ENCODE measurements at regions not wholly inside any gene's neighbourhood (a gene's known extent, or its start where the extent isn't known, plus 50 kb on each side); places are given as distances from the start of the nearest gene placed in this dataset.

DNA sequence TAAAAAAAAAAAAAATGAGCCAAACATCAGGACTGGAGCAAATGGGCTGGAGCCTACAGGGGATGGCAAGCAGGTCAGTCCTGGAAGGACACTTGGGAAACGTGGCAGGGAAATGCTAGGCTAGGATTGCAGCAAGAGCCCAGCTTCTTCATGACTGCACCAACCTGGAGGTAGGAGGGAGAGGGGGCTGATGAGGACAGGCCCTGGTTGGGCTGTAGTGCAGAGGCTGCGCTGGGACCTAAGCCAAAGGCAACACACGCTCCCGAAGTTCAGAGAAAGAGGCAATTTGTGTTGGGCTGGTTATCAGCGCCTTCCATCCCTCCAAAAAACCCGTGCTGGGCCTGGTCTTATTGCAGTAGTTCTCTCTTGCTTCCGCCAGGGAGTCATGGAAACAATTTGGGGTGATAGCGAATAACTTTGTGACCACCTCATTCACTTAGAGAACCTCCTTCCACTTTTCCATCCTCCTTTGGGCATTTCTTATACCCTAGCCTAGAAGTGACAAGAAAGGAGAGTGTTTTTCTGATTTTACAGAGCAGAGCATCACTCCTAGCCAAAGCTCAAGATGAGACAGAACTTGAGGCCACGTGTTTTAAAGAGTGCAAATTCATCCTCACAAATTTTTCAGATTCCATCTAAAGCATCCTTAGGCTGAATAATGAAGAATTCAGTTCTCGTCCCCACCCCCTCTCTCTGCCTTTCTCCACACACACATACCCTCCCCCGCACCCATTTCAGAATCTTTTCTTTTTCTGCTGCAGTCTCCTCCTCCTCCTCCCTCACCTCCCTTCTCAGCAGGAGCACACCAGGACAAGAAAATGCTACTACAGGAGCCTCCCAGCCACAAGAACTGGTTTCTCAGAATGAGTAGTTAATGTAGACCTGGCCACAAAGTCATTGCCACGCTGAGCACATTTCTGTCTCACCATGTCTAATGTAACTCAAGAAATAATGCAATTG, 61.3 kb upstream of the CALM2 start:
- intact Hi-C loops (cut with DNase I) = no loop called here
- no peak overlapping the region for H3K27ac ChIP-seq
- ATAC-seq = peak in 1 of 4 donors; percentile 10
- no peaks in the 10 kb centered on the region for H3K27me3 ChIP-seq
- TF ChIP-seq CTCF (IDR thresholded peaks at IDR 0.05) = no peak
- TF ChIP-seq POLR2A (IDR thresholded peaks at IDR 0.05) = no peak
- WGBS (ENCODE audit: insufficient coverage, low coverage, low lambda C conversion rate, missing lambda C conversion rate) = 76% methylated on average over 8 of the region's 12 CpGs
- H3K4me3 ChIP-seq = no peak overlapping the region
- no peaks in the 10 kb centered on the region for H3K4me1 ChIP-seq
- no peaks in the 10 kb centered on the region for H3K9me3 ChIP-seq
- DNase-seq = no peak
- no peaks in the 10 kb centered on the region for H3K36me3 ChIP-seq

- intact Hi-C loops (cut with DNase I) = no loop called here
- Histone ChIP-seq H3K4me1 (no peaks in the 10 kb centered on the region), H3K27me3 (no peaks in the 10 kb centered on the region), H3K4me3 (no peak overlapping the region), H3K9me3 (no peaks in the 10 kb centered on the region), H3K36me3 (no peaks in the 10 kb centered on the region), H3K27ac (no peak overlapping the region)
- ATAC-seq = no peak
- TF ChIP-seq CTCF (IDR thresholded peaks at IDR 0.05) = no peak
- no peak for TF ChIP-seq POLR2A (IDR thresholded peaks at IDR 0.05)
- DNase-seq = no peak
- 100% methylated on average over 1 of the region's 2 CpGs for WGBS (ENCODE audit: insufficient coverage, low coverage, low lambda C conversion rate, missing lambda C conversion rate)
Measured at GRCh38 chr2:47236503-47237215, 60.3 kb upstream of the CALM2 start.

DNA sequence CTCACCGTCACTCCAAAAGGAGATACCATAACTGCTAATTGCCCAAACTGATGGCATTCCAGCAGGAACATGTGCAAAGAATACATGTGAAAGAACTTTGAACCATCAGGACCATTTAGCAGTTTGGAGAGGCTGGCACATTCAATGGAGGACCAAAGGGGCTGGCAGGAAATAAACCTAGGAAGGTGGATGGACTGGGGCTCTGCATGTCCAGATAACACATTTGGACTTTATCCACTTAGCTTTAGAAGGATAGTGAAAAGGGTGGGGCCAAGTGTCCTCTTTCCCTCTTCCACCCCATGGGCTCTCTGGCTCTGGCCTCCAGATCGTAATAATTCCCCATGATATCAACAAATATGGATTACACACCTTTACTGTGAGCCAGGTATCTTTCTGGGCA, 58.8 kb upstream of the CALM2 start:
- ATAC-seq (no peak), DNase-seq (no peak)
- intact Hi-C loops (cut with DNase I) = no loop called here
- TF ChIP-seq POLR2A (IDR thresholded peaks at IDR 0.05) = no peak
- no peak for TF ChIP-seq CTCF (IDR thresholded peaks at IDR 0.05)
- H3K27me3 ChIP-seq = no peaks in the 10 kb centered on the region
- H3K27ac ChIP-seq = no peak overlapping the region
- 80% methylated on average over 1 of the region's 2 CpGs for WGBS (ENCODE audit: insufficient coverage, low coverage, low lambda C conversion rate, missing lambda C conversion rate)
- H3K4me1 ChIP-seq = peaks cover 0 to 7% (median 0%) of the 10 kb centered on the region in 4 donors
- no peaks in the 10 kb centered on the region for H3K9me3 ChIP-seq
- no peak overlapping the region for H3K4me3 ChIP-seq
- H3K36me3 ChIP-seq = no peaks in the 10 kb centered on the region

GRCh38 chr2:47234456-47234855, 58.1 kb upstream of the CALM2 start:
- H3K27ac ChIP-seq = no peak overlapping the region
- TF ChIP-seq CTCF (IDR thresholded peaks at IDR 0.05) (no peak), POLR2A (IDR thresholded peaks at IDR 0.05) (no peak)
- H3K9me3 ChIP-seq = no peaks in the 10 kb centered on the region
- peaks cover 0 to 9% (median 0%) of the 10 kb centered on the region in 4 donors for H3K4me1 ChIP-seq
- H3K27me3 ChIP-seq = no peaks in the 10 kb centered on the region
- H3K4me3 ChIP-seq = no peak overlapping the region
- H3K36me3 ChIP-seq = no peaks in the 10 kb centered on the region
- DNase-seq (no peak), ATAC-seq (no peak)
- WGBS (ENCODE audit: insufficient coverage, low coverage, low lambda C conversion rate, missing lambda C conversion rate) = 96% methylated on average over 5 of the region's 6 CpGs
- intact Hi-C loops (cut with DNase I) = no loop called here

Measured in right lobe of liver (tissue), 6 donors.